GM12874 (cell line): ENCODE measurements at regions not wholly inside any gene's neighbourhood (a gene's known extent, or its start where the extent isn't known, plus 50 kb on each side); places are given as distances from the start of the nearest gene placed in this dataset.

ENCODE experiments used
- TF ChIP-seq, protein P1 (sequence below): IDR thresholded peaks from 2 replicates; pipeline ENCODE4 v1.5.1; 2011; ENCODE audit warnings: low read depth, mild to moderate bottlenecking, control low read depth, low read length, moderate library complexity; ENCODE audit not compliant: insufficient read depth

DNA sequence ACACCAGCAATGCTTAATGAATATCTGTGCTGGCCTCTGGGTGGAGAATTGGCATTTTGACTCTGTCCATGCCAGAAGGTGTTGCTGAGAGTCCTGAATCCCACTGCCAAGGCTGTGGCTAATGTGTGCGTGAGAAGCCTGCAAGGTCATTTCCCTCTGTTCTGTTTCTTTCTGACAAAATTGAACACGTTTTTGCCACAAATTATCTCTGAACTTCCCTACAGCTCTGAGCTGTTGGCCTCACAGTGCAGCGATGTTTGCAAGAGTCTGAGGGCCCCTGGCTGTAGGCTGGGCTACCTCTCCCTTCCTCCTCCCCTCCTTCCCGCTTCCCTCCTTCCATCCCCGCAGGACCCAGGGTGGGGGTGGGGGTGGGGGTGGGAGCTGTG is 154.1 kb upstream of the HS6ST1 start:
- TF ChIP-seq, protein P1, sequence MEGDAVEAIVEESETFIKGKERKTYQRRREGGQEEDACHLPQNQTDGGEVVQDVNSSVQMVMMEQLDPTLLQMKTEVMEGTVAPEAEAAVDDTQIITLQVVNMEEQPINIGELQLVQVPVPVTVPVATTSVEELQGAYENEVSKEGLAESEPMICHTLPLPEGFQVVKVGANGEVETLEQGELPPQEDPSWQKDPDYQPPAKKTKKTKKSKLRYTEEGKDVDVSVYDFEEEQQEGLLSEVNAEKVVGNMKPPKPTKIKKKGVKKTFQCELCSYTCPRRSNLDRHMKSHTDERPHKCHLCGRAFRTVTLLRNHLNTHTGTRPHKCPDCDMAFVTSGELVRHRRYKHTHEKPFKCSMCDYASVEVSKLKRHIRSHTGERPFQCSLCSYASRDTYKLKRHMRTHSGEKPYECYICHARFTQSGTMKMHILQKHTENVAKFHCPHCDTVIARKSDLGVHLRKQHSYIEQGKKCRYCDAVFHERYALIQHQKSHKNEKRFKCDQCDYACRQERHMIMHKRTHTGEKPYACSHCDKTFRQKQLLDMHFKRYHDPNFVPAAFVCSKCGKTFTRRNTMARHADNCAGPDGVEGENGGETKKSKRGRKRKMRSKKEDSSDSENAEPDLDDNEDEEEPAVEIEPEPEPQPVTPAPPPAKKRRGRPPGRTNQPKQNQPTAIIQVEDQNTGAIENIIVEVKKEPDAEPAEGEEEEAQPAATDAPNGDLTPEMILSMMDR = no peak

DNA sequence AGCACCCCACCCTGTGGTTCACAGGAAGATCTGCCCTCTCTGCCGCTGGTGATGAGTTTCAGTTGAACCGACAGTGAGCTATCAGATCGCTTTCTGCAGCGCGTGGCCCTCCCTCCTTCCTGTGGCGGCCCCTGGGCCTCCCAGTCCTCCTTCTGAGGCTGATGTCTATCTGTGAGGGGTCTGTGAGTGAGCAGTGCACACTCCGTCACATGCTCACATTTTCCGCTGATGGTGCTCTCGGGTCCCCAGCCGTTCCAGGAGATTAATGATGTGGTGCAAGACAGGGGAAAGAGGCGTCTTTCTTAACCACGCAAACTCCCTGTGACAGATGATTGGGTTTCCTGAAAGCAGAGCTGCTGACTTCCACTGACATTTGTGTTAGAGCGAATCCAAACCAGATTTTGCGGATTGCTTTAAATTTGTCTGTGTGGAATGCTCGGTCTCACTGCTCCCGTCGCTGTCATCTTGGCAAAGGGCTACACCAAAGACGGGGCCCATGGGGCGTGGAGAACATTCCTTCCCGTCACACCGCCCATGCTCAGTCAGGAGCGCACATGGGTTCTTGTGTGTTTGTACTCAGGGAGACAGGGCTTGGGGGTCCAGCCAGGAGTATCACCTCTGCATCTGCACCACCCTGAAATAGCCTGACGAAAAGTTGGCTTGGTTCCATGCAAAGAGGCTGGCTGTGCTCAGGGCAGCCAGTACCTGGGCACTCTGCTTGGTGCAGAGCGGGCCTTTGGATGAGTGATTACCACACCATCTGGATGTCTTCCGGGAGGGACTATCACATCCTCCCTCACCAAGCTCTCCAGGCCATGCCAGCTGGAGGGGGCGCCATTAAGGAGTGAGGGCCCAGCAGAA is 154.7 kb upstream of the HS6ST1 start:
- TF ChIP-seq, protein P1 = no peak

DNA sequence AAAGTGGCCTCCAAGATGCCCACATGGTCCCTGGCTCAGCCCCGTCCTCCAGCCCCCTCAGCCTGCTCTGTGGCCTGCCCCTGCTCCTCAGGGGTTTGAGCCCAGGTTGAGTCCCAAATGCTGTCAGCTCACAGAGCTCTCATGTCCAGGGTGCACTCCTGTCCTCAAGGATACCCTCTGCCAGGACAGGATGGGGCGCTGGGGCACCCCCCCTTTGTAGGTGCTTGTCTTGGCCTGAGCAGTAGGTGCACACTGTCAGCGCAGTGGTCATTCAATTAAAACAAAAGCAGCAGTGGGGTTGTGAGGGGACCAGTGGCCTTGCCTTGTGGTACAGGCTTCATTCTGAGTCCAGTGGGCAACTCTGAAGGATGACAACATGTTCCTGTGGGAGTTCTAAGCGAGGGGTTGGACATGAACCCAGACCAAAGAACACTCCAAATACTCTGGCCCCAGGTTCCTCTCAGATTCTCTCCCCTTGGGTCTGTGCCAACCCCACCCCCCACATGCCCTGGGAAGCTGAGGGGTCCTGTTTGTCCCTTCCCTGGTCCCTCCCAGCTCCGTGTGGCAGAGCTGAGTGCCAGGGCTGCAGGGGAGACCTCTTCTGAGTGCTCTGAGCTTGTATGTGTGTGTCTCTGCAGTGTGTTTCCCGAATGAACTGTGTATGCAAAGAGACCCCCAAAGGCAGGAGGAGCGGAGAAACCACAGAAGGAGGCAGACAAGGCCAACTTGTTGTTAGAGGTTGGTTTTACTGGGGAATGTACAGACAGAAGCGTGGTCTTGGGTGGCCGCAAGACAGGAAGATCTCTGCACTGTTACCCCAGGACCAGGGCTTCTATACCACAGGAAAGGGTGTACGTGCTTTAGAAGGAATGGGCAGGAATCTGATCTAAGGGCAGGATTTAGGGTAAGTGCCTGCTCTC is 155.6 kb upstream of the HS6ST1 start:
- TF ChIP-seq, protein P1 = no peak

DNA sequence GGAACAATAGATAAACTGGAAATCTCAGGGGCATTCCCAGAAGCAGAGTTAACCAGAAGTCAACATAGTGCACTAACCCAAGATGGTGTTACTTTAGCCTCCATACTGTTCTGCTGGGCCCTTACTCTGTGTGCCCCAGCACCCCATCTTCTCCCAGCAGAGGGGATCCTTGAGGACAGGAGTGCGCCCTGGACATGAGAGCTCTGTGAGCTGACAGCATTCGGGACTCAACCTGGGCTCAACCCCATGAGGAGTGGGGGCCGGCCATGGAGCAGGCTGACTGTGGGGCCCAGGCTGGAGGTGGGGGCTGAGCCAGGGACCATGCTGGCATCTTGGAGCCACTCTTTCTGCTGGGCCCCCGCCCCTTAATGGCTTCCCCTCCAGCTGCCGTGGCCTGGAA is 156.3 kb upstream of the HS6ST1 start:
- TF ChIP-seq, protein P1 = no peak

DNA sequence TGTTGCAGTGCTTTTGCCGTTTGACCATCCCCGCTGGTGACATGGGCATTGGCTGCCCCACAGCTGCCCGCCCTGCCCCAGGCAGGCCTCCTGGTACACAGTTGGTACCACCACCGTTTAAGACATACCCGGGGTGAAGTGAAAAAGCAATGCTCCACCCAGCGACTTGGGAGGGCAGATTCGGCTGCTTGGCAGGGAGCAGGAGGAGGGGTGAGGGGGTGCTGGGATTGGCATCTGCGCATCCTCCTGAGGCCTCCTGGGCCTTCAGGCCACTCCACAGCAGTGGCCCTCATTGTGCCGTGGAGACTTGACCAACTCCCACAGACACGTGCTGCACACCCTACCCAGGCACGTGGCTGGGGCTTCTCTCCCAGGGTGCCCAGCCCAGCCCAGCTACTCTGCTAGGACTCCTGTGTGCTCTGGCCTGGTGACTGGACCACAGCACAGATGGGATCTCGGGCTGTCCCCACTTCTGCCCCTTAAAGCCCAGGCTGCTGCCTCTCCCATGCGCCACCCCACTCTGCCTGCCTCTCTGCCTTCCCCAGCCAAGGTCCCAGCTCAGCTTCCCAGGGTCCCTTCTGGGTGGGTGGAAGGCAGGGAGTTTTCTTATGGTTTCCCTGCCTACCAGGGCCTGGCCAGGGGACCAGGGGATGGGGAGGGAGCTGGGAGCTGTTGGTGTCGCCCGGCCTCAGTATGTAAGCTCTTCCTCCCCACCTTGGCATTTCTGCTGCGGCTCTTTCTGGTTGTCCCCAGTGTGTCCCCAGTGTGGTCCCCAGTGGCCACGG is 157.0 kb upstream of the HS6ST1 start:
- TF ChIP-seq, protein P1 = no peak

DNA sequence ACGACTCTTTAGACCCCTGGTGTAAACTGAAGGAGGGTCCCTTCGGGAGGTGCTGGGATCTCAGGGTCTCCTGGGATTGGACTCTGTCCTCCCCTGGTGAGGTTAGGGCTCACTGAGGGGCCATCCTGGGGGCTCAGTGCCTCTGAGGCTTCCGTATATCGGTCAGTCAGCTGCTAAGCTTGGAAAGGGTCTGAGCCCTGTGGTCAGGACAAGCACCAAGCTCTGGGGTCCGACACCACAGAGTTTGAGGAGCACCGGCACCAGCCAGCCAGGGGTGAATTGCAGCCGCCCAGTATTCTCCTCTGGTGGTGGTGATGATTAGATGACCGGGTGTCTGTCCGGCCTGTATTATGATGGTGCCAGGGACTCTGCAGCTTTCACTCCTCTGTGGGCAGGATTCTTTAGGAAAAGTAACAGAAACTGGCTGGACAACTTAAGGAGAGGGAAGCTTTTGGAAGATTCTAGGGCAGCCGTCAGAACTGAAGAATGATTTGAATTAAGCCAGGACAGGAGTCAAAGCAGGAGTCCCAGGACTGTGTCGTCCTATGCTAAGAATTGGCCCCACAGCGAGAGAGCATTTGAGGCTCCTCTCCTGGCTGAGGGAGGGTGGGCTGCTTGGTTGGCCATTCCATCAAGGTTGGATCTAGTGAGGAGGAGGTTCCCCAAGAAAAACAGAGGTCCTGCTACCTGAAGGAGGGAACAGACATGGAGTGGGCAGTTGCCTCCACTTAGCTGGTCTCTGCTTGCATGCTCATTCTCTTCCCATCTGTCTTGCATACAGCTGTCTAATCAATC is 158.6 kb upstream of the HS6ST1 start:
- TF ChIP-seq, protein P1 = no peak
